Transverse colon (tissue), 4 donors: ENCODE measurements at regions not wholly inside any gene's neighbourhood (a gene's known extent, or its start where the extent isn't known, plus 50 kb on each side); places are given as distances from the start of the nearest gene placed in this dataset.

Experiments
- DNase-seq: peaks from one replicate; pipeline ENCODE4 v3.0.0-alpha.2; 2019
- H3K27ac ChIP-seq, 4 donors: fragments of 200-600 bp; sonication (generic); 2 replicates each; pipeline ENCODE4 v1.5.1; 2016 to 2018; ENCODE audit warnings: inconsistent platforms in 4 of 4
- H3K27me3 ChIP-seq: fragments of 200-600 bp; sonication (generic); 2 replicates; pipeline ENCODE4 v1.5.1; 2017; ENCODE audit warnings: inconsistent platforms
- H3K36me3 ChIP-seq, 4 donors: fragments of 200-600 bp; sonication (generic); 2 replicates each; pipeline ENCODE4 v1.5.1; 2017 to 2019; ENCODE audit warnings: inconsistent platforms in 4 of 4
- H3K4me1 ChIP-seq, 4 donors: fragments of 200-600 bp; sonication (generic); 2 replicates each; pipeline ENCODE4 v1.5.1; 2017 to 2020; ENCODE audit warnings: inconsistent platforms in 4 of 4
- H3K4me3 ChIP-seq, 4 donors: fragments of 200-600 bp; sonication (generic); 1 replicate in 1 of 4; 2 replicates in 3 of 4; pipeline versions ENCODE4 v1.5.1 to v1.6.1; 2017 to 2019; ENCODE audit warnings: inconsistent platforms in 4 of 4
- H3K9me3 ChIP-seq, 2 donors: fragments of 200-600 bp; sonication (generic); 2 replicates each; pipeline ENCODE4 v1.5.1; 2017 to 2019; ENCODE audit warnings: inconsistent platforms in 2 of 2
- CTCF ChIP-seq, 5 experiments: fragments of 200-600 bp in 3 of 5; fragments of 450-650 bp in 2 of 5; sonication (generic) in 3 of 5; IDR thresholded peaks; 1 replicate in 2 of 5; 2 replicates in 3 of 5; pipeline ENCODE4 v1.5.1; 2016 to 2017; ENCODE audit warnings: antibody characterized with exemption in 5 of 5, inconsistent platforms in 3 of 5, mild to moderate bottlenecking in 2 of 5, moderate library complexity in 1 of 5
- EP300 ChIP-seq: sonication (generic); formaldehyde crosslinking; IDR thresholded peaks from one replicate; pipeline ENCODE4 v1.6.1; 2017; ENCODE audit warnings: antibody characterized with exemption, low read depth
- POLR2A ChIP-seq: fragments of 450-650 bp; IDR thresholded peaks from one replicate; pipeline ENCODE4 v1.6.1; 2016; ENCODE audit warnings: antibody characterized with exemption, mild to moderate bottlenecking, moderate library complexity
- POLR2AphosphoS5 ChIP-seq, 3 donors: sonication (generic); formaldehyde crosslinking; IDR thresholded peaks; one replicate each; pipeline ENCODE4 v1.6.1; 2016; ENCODE audit warnings: antibody characterized with exemption in 3 of 3
- WGBS, 2 donors: methylation state at CpG; one replicate each; pipeline ENCODE4 v1.1.5; 2018; ENCODE audit warnings: low coverage in 1 of 2; 5-methylcytosine and 5-hydroxymethylcytosine counted together
- in situ Hi-C, 4 donors: fragments of 200-750 bp; cut with MboI; loops; one replicate each; pipeline versions ENCODE4 v1.15.0 to v1.15.1; 2017; ENCODE audit warnings: low sequenced_read_pairs in 3 of 4, low pct_ligation_motif_present in 1 of 4, low pct_unique_long_range_greater_than_20kb in 1 of 4
- intact Hi-C: fragments of 100-400 bp; cut with DNase I; formaldehyde crosslinking; loops from one replicate; pipeline ENCODE4 v1.15.1; 2023; ENCODE audit warnings: low total_unique reads

- Histone ChIP-seq H3K36me3 (no peaks in the 10 kb centered on the region), H3K4me1 (no peaks in the 10 kb centered on the region), H3K27ac (no peak overlapping the region), H3K9me3 (no peaks in the 10 kb centered on the region), H3K4me3 (no peak overlapping the region), H3K27me3 (no peaks in the 10 kb centered on the region)
- in situ Hi-C loops (no loop called here), intact Hi-C loops (no loop called here)
- WGBS, 2 donors, result 33 to 36% methylated on average over 2 of the region's 2 CpGs
- TF ChIP-seq CTCF (IDR thresholded peaks at IDR 0.05) (no peak), EP300 (no peak), POLR2AphosphoS5 (IDR thresholded peaks at IDR 0.05) (no peak), POLR2A (no peak)
- no peak for DNase-seq
Observed at GRCh38 chr13:33518452-33518851, 232.9 kb upstream of the STARD13 start.

GRCh38 chr13:33519561-33520467, 234.3 kb upstream of the STARD13 start:
- H3K27me3 ChIP-seq, result no peaks in the 10 kb centered on the region
- in situ Hi-C loops, result no loop called here
- H3K4me3 ChIP-seq, result no peak overlapping the region
- H3K36me3 ChIP-seq, result no peaks in the 10 kb centered on the region
- peaks cover 0 to 5% (median 0%) of the 10 kb centered on the region in 4 donors for H3K4me1 ChIP-seq
- peak overlapping the region in 1 of 4 donors; percentile 5 for H3K27ac ChIP-seq
- intact Hi-C loops, result no loop called here
- no peak for TF ChIP-seq POLR2A
- no peak for TF ChIP-seq CTCF (IDR thresholded peaks at IDR 0.05)
- no peak for TF ChIP-seq POLR2AphosphoS5 (IDR thresholded peaks at IDR 0.05)
- no peak for TF ChIP-seq EP300
- no peaks in the 10 kb centered on the region for H3K9me3 ChIP-seq
- DNase-seq, result no peak
- WGBS, 2 donors, result 81 to 85% methylated on average over 6 to 8 of the region's 8 CpGs

DNA sequence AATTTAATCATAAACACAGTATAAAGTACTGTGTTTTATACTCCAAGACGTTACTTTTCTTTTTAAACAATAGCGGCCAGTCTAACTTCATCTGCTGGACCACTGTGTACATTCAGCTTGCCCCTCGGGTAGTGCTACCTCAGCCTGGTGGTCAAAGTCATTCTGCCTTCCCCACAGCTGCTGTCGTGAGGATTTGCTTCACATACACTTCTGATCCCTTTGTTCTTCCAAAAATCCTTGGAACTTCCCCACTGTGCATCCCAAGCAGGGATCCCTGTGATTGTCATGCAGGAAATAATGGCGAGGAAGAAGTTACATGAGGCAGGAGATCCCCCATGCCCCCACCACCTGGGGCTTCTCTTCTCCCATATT, 234.9 kb upstream of the STARD13 start:
- WGBS, 2 donors, result 74 to 86% methylated on average over 4 to 5 of the region's 5 CpGs
- intact Hi-C loops (no loop called here), in situ Hi-C loops (no loop called here)
- Histone ChIP-seq H3K27me3 (no peaks in the 10 kb centered on the region), H3K4me1 (peaks cover 0 to 5% (median 0%) of the 10 kb centered on the region in 4 donors), H3K9me3 (no peaks in the 10 kb centered on the region), H3K36me3 (no peaks in the 10 kb centered on the region), H3K27ac (peak overlapping the region in 1 of 4 donors; percentile 5), H3K4me3 (no peak overlapping the region)
- no peak for DNase-seq
- TF ChIP-seq CTCF (IDR thresholded peaks at IDR 0.05) (no peak), POLR2AphosphoS5 (IDR thresholded peaks at IDR 0.05) (no peak), EP300 (no peak), POLR2A (no peak)

DNA sequence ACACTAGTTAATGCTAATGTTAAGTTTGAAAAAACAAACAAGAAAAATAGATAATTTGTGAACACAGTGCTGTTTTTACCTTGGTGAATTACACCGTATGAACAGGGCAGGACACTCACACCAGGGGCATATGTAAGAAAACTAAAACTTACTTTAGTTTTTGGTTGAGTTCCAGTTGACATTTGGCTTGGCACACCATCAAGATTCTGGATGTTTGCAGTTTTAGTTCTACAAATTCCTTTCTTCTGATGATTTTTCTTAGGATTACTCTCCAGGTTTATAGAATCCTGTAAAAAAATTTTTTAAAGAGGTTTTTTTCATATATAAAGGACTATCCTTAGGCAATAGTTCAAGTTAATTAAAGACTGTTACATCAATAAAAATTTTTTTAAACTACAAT, 238.5 kb upstream of the STARD13 start:
- intact Hi-C loops (no loop called here), in situ Hi-C loops (no loop called here)
- Histone ChIP-seq H3K9me3 (no peaks in the 10 kb centered on the region), H3K4me3 (no peak overlapping the region), H3K27ac (no peak overlapping the region), H3K36me3 (no peaks in the 10 kb centered on the region), H3K27me3 (no peaks in the 10 kb centered on the region), H3K4me1 (peaks cover 0 to 5% (median 0%) of the 10 kb centered on the region in 4 donors)
- TF ChIP-seq POLR2A (no peak), CTCF (IDR thresholded peaks at IDR 0.05) (no peak), EP300 (no peak), POLR2AphosphoS5 (IDR thresholded peaks at IDR 0.05) (no peak)
- DNase-seq, result no peak
- WGBS, 2 donors, result 67 to 71% methylated on average over 1 of the region's 1 CpG
